ENCODE measurements at regions not wholly inside any gene's neighbourhood (a gene's known extent, or its start where the extent isn't known, plus 50 kb on each side); places are given as distances from the start of the nearest gene placed in this dataset.

DNA sequence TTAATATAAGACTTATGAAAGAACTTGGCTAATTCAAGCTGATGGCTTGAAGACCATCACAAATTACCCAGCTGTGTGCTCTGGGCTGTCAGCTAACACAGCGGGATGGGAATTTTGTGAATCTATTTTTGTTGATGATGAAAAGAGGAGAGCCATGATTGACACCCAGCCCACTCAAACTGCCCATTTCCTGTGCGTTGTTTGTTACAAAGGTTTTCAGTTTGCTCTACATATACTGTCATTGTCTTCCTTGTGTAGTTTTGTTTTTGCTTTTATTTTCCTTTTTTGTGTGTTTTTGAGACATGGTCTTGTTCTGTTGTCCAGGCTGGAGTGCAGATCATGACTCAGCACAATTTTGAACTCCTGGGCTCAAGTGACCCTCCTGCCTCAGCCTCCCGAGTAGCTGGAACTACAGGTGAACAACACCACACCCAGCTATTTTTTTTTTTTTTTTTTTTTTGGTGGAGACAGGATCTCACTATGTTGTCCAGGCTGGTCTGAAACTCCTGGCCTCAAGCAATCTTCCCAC is 400.3 kb downstream of the ICE1 start:
- no peak overlapping the region for H3K4me3 ChIP-seq (ENCODE audit: low read length)
- no peak overlapping the region for H2AFZ ChIP-seq (ENCODE audit: low read length)
- H4K20me1 ChIP-seq (ENCODE audit: insufficient read depth, low read depth, low read length), result no peaks in the 10 kb centered on the region
- H3K36me3 ChIP-seq (ENCODE audit: insufficient read depth, low read length), result no peaks in the 10 kb centered on the region
- no peak overlapping the region for H3K4me2 ChIP-seq (ENCODE audit: low read depth, low read length, poor library complexity, severe bottlenecking)
- H3K9ac ChIP-seq (ENCODE audit: low read length), result no peak overlapping the region
- no peaks in the 10 kb centered on the region for H3K27me3 ChIP-seq (ENCODE audit: low read length)
- no peaks in the 10 kb centered on the region for H3K4me1 ChIP-seq (ENCODE audit: low read length)
- no peak overlapping the region for H3K27ac ChIP-seq (ENCODE audit: low read length)
- no peaks in the 10 kb centered on the region for H3K79me2 ChIP-seq (ENCODE audit: low read length)
- no peak for DNase-seq
- H3K9me2 ChIP-seq (replicated peaks; ENCODE audit: insufficient read depth, low read length), result no peaks in the 10 kb centered on the region
- H3K9me3 ChIP-seq (ENCODE audit: low read length), result no peaks in the 10 kb centered on the region

DNA sequence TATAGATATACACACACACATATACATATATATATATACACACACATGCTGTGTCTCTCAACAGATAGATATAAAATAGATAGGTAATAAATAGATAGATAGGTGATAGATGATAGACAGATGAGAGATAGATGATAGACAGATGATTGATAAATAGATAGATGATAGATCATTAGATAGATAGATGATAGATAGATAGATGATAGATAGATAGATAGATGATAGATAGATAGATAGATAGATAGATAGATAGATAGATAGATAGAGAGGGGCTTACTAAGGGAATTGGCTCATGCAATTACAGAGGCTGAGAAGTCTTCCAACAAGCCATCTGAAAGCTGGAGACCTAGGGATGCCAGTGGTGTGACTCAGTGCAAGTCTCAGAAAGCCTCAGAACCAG is 394.5 kb downstream of the ICE1 start:
- Histone ChIP-seq H3K27ac (ENCODE audit: low read length) (no peak overlapping the region), H2AFZ (ENCODE audit: low read length) (no peak overlapping the region), H3K9me3 (ENCODE audit: low read length) (no peaks in the 10 kb centered on the region), H3K4me1 (ENCODE audit: low read length) (no peaks in the 10 kb centered on the region), H3K9me2 (replicated peaks; ENCODE audit: insufficient read depth, low read length) (no peaks in the 10 kb centered on the region), H3K36me3 (ENCODE audit: insufficient read depth, low read length) (no peaks in the 10 kb centered on the region), H3K4me3 (ENCODE audit: low read length) (no peak overlapping the region), H3K79me2 (ENCODE audit: low read length) (no peaks in the 10 kb centered on the region), H3K4me2 (ENCODE audit: low read depth, low read length, poor library complexity, severe bottlenecking) (no peak overlapping the region), H3K27me3 (ENCODE audit: low read length) (no peaks in the 10 kb centered on the region), H3K9ac (ENCODE audit: low read length) (no peak overlapping the region), H4K20me1 (ENCODE audit: insufficient read depth, low read depth, low read length) (no peaks in the 10 kb centered on the region)
- no peak for DNase-seq

GRCh38 chr5:5813441-5813840 is 391.0 kb downstream of the ICE1 start:
- Histone ChIP-seq H3K4me1 (ENCODE audit: low read length) (no peaks in the 10 kb centered on the region), H3K79me2 (ENCODE audit: low read length) (no peaks in the 10 kb centered on the region), H3K27me3 (ENCODE audit: low read length) (no peaks in the 10 kb centered on the region), H3K9me3 (ENCODE audit: low read length) (no peaks in the 10 kb centered on the region), H2AFZ (ENCODE audit: low read length) (no peak overlapping the region), H3K9ac (ENCODE audit: low read length) (no peak overlapping the region), H3K4me3 (ENCODE audit: low read length) (no peak overlapping the region), H3K4me2 (ENCODE audit: low read depth, low read length, poor library complexity, severe bottlenecking) (no peak overlapping the region), H3K9me2 (replicated peaks; ENCODE audit: insufficient read depth, low read length) (no peaks in the 10 kb centered on the region), H3K27ac (ENCODE audit: low read length) (no peak overlapping the region), H3K36me3 (ENCODE audit: insufficient read depth, low read length) (no peaks in the 10 kb centered on the region), H4K20me1 (ENCODE audit: insufficient read depth, low read depth, low read length) (no peaks in the 10 kb centered on the region)
- no peak for DNase-seq

DNA sequence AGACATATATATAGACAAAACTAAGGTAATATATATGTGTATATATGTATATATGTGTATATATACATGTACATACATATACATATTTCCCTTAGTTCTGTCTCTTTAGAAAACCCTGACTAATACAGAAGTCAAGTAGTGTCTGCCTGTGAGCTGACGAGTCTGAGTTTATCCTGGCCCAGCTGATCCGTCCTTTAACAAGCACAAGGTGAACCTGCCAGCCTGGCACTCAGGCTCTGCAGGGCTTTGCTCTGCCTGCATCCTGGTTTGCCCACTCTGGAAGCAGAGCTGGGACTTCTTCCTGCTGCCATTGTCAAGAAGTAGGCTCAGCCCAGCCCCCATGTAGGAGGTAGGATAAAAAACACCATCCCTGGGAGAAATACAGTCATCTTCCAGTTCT is 388.0 kb downstream of the ICE1 start:
- Histone ChIP-seq H3K9me3 (ENCODE audit: low read length) (no peaks in the 10 kb centered on the region), H2AFZ (ENCODE audit: low read length) (no peak overlapping the region), H3K27ac (ENCODE audit: low read length) (no peak overlapping the region), H3K9ac (ENCODE audit: low read length) (no peak overlapping the region), H3K27me3 (ENCODE audit: low read length) (no peaks in the 10 kb centered on the region), H3K4me1 (ENCODE audit: low read length) (no peaks in the 10 kb centered on the region), H3K9me2 (replicated peaks; ENCODE audit: insufficient read depth, low read length) (no peaks in the 10 kb centered on the region), H4K20me1 (ENCODE audit: insufficient read depth, low read depth, low read length) (no peaks in the 10 kb centered on the region), H3K4me3 (ENCODE audit: low read length) (no peak overlapping the region), H3K4me2 (ENCODE audit: low read depth, low read length, poor library complexity, severe bottlenecking) (no peak overlapping the region), H3K36me3 (ENCODE audit: insufficient read depth, low read length) (no peaks in the 10 kb centered on the region), H3K79me2 (ENCODE audit: low read length) (no peaks in the 10 kb centered on the region)
- no peak for DNase-seq

GRCh38 chr5:5805916-5806315 is 383.4 kb downstream of the ICE1 start:
- no peaks in the 10 kb centered on the region for H3K4me1 ChIP-seq (ENCODE audit: low read length)
- DNase-seq, result no peak
- H3K4me3 ChIP-seq (ENCODE audit: low read length), result no peak overlapping the region
- H3K27me3 ChIP-seq (ENCODE audit: low read length), result no peaks in the 10 kb centered on the region
- H3K79me2 ChIP-seq (ENCODE audit: low read length), result no peaks in the 10 kb centered on the region
- no peak overlapping the region for H3K9ac ChIP-seq (ENCODE audit: low read length)
- H3K36me3 ChIP-seq (ENCODE audit: insufficient read depth, low read length), result no peaks in the 10 kb centered on the region
- H3K9me3 ChIP-seq (ENCODE audit: low read length), result no peaks in the 10 kb centered on the region
- no peak overlapping the region for H2AFZ ChIP-seq (ENCODE audit: low read length)
- H4K20me1 ChIP-seq (ENCODE audit: insufficient read depth, low read depth, low read length), result no peaks in the 10 kb centered on the region
- no peak overlapping the region for H3K27ac ChIP-seq (ENCODE audit: low read length)
- H3K4me2 ChIP-seq (ENCODE audit: low read depth, low read length, poor library complexity, severe bottlenecking), result no peak overlapping the region
- no peaks in the 10 kb centered on the region for H3K9me2 ChIP-seq (replicated peaks; ENCODE audit: insufficient read depth, low read length)

DNA sequence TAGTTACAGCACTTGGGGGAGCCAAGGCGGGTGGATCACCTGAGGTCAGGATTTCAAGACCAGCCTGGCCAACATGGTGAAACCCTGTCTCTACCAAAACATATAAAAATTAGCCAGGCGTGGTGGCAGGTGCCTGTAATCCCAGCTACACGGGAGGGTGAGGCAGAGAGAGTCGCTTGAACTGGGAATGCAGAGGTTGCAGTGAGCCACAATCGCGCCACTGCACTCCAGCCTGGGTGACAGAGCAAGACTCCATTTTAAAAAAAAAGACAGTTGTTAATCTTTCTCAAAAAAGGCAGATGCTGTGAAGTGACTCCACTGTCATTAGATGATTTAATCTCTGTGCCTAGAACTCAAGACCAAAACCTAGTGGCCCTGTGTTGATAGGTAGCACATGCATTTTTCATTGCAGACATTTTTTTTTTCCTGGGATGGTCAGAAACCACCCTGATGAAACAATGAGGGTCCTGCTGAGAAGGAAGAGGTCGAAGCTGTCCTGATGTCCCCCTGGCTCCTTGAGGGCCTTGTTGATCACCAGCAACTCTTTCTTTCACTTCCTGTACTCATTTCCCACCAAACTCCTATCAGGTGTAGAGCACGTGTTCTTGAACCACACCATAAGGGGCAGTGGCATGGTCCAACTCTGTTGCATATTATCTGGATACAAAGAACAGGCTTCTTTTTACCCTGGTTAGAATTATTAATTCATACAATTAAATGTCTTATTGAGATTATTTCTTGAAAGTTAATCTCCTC is 382.2 kb downstream of the ICE1 start:
- Histone ChIP-seq H3K27me3 (ENCODE audit: low read length) (no peaks in the 10 kb centered on the region), H3K27ac (ENCODE audit: low read length) (no peak overlapping the region), H3K4me1 (ENCODE audit: low read length) (no peaks in the 10 kb centered on the region), H3K9me2 (replicated peaks; ENCODE audit: insufficient read depth, low read length) (no peaks in the 10 kb centered on the region), H3K4me3 (ENCODE audit: low read length) (no peak overlapping the region), H3K4me2 (ENCODE audit: low read depth, low read length, poor library complexity, severe bottlenecking) (no peak overlapping the region), H2AFZ (ENCODE audit: low read length) (no peak overlapping the region), H3K36me3 (ENCODE audit: insufficient read depth, low read length) (no peaks in the 10 kb centered on the region), H3K9ac (ENCODE audit: low read length) (no peak overlapping the region), H3K9me3 (ENCODE audit: low read length) (no peaks in the 10 kb centered on the region), H3K79me2 (ENCODE audit: low read length) (no peaks in the 10 kb centered on the region), H4K20me1 (ENCODE audit: insufficient read depth, low read depth, low read length) (no peaks in the 10 kb centered on the region)
- no peak for DNase-seq

- Histone ChIP-seq H3K4me2 (ENCODE audit: low read depth, low read length, poor library complexity, severe bottlenecking) (no peak overlapping the region), H3K27ac (ENCODE audit: low read length) (no peak overlapping the region), H3K36me3 (ENCODE audit: insufficient read depth, low read length) (no peaks in the 10 kb centered on the region), H3K79me2 (ENCODE audit: low read length) (no peaks in the 10 kb centered on the region), H3K27me3 (ENCODE audit: low read length) (no peaks in the 10 kb centered on the region), H3K9me3 (ENCODE audit: low read length) (no peaks in the 10 kb centered on the region), H3K9me2 (replicated peaks; ENCODE audit: insufficient read depth, low read length) (no peaks in the 10 kb centered on the region), H2AFZ (ENCODE audit: low read length) (no peak overlapping the region), H3K4me3 (ENCODE audit: low read length) (no peak overlapping the region), H3K4me1 (ENCODE audit: low read length) (no peaks in the 10 kb centered on the region), H4K20me1 (ENCODE audit: insufficient read depth, low read depth, low read length) (no peaks in the 10 kb centered on the region), H3K9ac (ENCODE audit: low read length) (no peak overlapping the region)
- no peak for DNase-seq
Observed at GRCh38 chr5:5800801-5801761, 378.6 kb downstream of the ICE1 start.

- H3K36me3 ChIP-seq (ENCODE audit: insufficient read depth, low read length), result no peaks in the 10 kb centered on the region
- H3K9me2 ChIP-seq (replicated peaks; ENCODE audit: insufficient read depth, low read length), result no peaks in the 10 kb centered on the region
- H4K20me1 ChIP-seq (ENCODE audit: insufficient read depth, low read depth, low read length), result no peaks in the 10 kb centered on the region
- no peak overlapping the region for H3K4me3 ChIP-seq (ENCODE audit: low read length)
- H3K9ac ChIP-seq (ENCODE audit: low read length), result no peak overlapping the region
- H3K27ac ChIP-seq (ENCODE audit: low read length), result no peak overlapping the region
- no peaks in the 10 kb centered on the region for H3K79me2 ChIP-seq (ENCODE audit: low read length)
- H3K9me3 ChIP-seq (ENCODE audit: low read length), result no peaks in the 10 kb centered on the region
- no peak overlapping the region for H2AFZ ChIP-seq (ENCODE audit: low read length)
- no peak for DNase-seq
- no peak overlapping the region for H3K4me2 ChIP-seq (ENCODE audit: low read depth, low read length, poor library complexity, severe bottlenecking)
- H3K27me3 ChIP-seq (ENCODE audit: low read length), result no peaks in the 10 kb centered on the region
- no peaks in the 10 kb centered on the region for H3K4me1 ChIP-seq (ENCODE audit: low read length)
Observed at GRCh38 chr5:5799826-5800225, 377.3 kb downstream of the ICE1 start.
